Mesenchymal stem cell (in vitro differentiated cells and primary cell): ENCODE measurements at regions not wholly inside any gene's neighbourhood (a gene's known extent, or its start where the extent isn't known, plus 50 kb on each side); places are given as distances from the start of the nearest gene placed in this dataset.

Experiments used
- DNase-seq: peaks from one replicate; pipeline ENCODE4 v3.0.0-alpha.2; 2013
- H2AFZ ChIP-seq: one replicate; pipeline ENCODE4 v1.6.1; 2013; ENCODE audit warnings: low read depth, mild to moderate bottlenecking, control low read depth, inconsistent platforms, low read length, moderate library complexity
- H2AK5ac ChIP-seq: 2 replicates; pipeline ENCODE4 v1.6.1; 2013; ENCODE audit warnings: low read length, moderate library complexity, mild to moderate bottlenecking, inconsistent platforms; ENCODE audit not compliant: severe bottlenecking
- H2BK120ac ChIP-seq: one replicate; pipeline ENCODE4 v1.6.1; 2013; ENCODE audit warnings: low read depth, mild to moderate bottlenecking, inconsistent platforms, low read length, moderate library complexity
- H2BK12ac ChIP-seq, 2 experiments: one replicate each; pipeline ENCODE4 v1.6.1; 2013; ENCODE audit warnings: inconsistent platforms in 2 of 2, low read length in 2 of 2, mild to moderate bottlenecking in 2 of 2, moderate library complexity in 2 of 2, control low read depth in 1 of 2
- H2BK15ac ChIP-seq: one replicate; pipeline ENCODE4 v1.6.1; 2013; ENCODE audit warnings: mild to moderate bottlenecking, low read depth, inconsistent platforms; ENCODE audit not compliant: poor library complexity, severe bottlenecking
- H2BK5ac ChIP-seq: 2 replicates; pipeline ENCODE4 v1.6.1; 2013; ENCODE audit warnings: low read depth, mild to moderate bottlenecking, low read length, control low read depth, inconsistent platforms; ENCODE audit not compliant: poor library complexity, severe bottlenecking
- H3K14ac ChIP-seq, 2 experiments: one replicate each; pipeline ENCODE4 v1.6.1; 2013; ENCODE audit warnings: inconsistent platforms in 2 of 2, low read length in 2 of 2, control low read depth in 1 of 2, mild to moderate bottlenecking in 1 of 2, moderate library complexity in 1 of 2
- H3K18ac ChIP-seq, 2 experiments: one replicate each; pipeline ENCODE4 v1.6.1; 2013; ENCODE audit warnings: inconsistent platforms in 2 of 2, low read length in 2 of 2, control low read depth in 1 of 2, low read depth in 1 of 2, mild to moderate bottlenecking in 1 of 2
- H3K23ac ChIP-seq, 2 experiments: one replicate each; pipeline ENCODE4 v1.6.1; 2013; ENCODE audit warnings: inconsistent platforms in 2 of 2, low read length in 2 of 2, mild to moderate bottlenecking in 2 of 2, moderate library complexity in 2 of 2, control low read depth in 1 of 2
- H3K27ac ChIP-seq: 2 replicates; pipeline ENCODE4 v1.5.1; 2013; ENCODE audit warnings: mild to moderate bottlenecking, moderate library complexity, low read length, control low read depth, inconsistent platforms; ENCODE audit not compliant: poor library complexity, severe bottlenecking
- H3K27me3 ChIP-seq, 2 experiments: 2 replicates each; pipeline versions ENCODE4 v1.6.1 to v1.7.0; 2013; ENCODE audit warnings: low read length in 2 of 2, mild to moderate bottlenecking in 2 of 2, moderate library complexity in 2 of 2, control low read depth in 1 of 2, inconsistent platforms in 1 of 2; ENCODE audit not compliant: control insufficient read depth in 1 of 2, insufficient read depth in 1 of 2
- H3K36me3 ChIP-seq, 2 experiments: 2 replicates each; pipeline versions ENCODE4 v1.6.1 to v1.7.0; 2013; ENCODE audit warnings: low read length in 2 of 2, control low read depth in 1 of 2, inconsistent platforms in 1 of 2, low read depth in 1 of 2, mild to moderate bottlenecking in 1 of 2; ENCODE audit not compliant: insufficient read depth in 2 of 2, control insufficient read depth in 1 of 2
- H3K4ac ChIP-seq, 2 experiments: one replicate each; pipeline ENCODE4 v1.6.1; 2013; ENCODE audit warnings: inconsistent platforms in 2 of 2, low read length in 2 of 2, mild to moderate bottlenecking in 2 of 2, moderate library complexity in 2 of 2, control low read depth in 1 of 2, low read depth in 1 of 2
- H3K4me1 ChIP-seq: 2 replicates; pipeline ENCODE4 v1.6.1; 2013; ENCODE audit warnings: low read depth, low read length, control low read depth; ENCODE audit not compliant: control insufficient read depth, insufficient read depth
- H3K4me2 ChIP-seq: 2 replicates; pipeline ENCODE4 v1.6.1; 2013; ENCODE audit warnings: low read length, mild to moderate bottlenecking, inconsistent platforms; ENCODE audit not compliant: poor library complexity, severe bottlenecking
- H3K4me3 ChIP-seq, 2 experiments: 2 replicates each; pipeline versions ENCODE4 v1.5.1 to v1.7.0; 2013; ENCODE audit warnings: low read length in 2 of 2, mild to moderate bottlenecking in 2 of 2, control low read depth in 1 of 2, low read depth in 1 of 2; ENCODE audit not compliant: insufficient read depth in 1 of 2
- H3K79me1 ChIP-seq: replicated peaks from 2 replicates; pipeline ENCODE4 v1.6.1; 2013; ENCODE audit warnings: mild to moderate bottlenecking, control low read depth, low read length, inconsistent platforms; ENCODE audit not compliant: poor library complexity, severe bottlenecking
- H3K9ac ChIP-seq: 2 replicates; pipeline ENCODE4 v1.7.0; 2013; ENCODE audit warnings: mild to moderate bottlenecking, low read length, moderate library complexity
- H3K9me3 ChIP-seq: 2 replicates; pipeline ENCODE4 v1.7.0; 2013; ENCODE audit warnings: mild to moderate bottlenecking, low read length; ENCODE audit not compliant: control insufficient read depth
- H4K8ac ChIP-seq: one replicate; pipeline ENCODE4 v1.6.1; 2013; ENCODE audit warnings: inconsistent platforms, mild to moderate bottlenecking, low read length, moderate library complexity
- H4K91ac ChIP-seq: one replicate; pipeline ENCODE4 v1.6.1; 2013; ENCODE audit warnings: mild to moderate bottlenecking, low read length, inconsistent platforms
- WGBS: methylation state at CpG from one replicate; pipeline ENCODE4 v1.1.7; 2013; ENCODE audit warnings: mixed read lengths; 5-methylcytosine and 5-hydroxymethylcytosine counted together

- Histone ChIP-seq H3K9me3 (peaks cover 2% of the 10 kb centered on the region), H3K14ac (no peak overlapping the region), H4K91ac (no peak overlapping the region), H3K27me3 (no peaks in the 10 kb centered on the region), H2BK120ac (no peak overlapping the region), H3K23ac (no peak overlapping the region), H2AK5ac (no peak overlapping the region), H2BK5ac (no peak overlapping the region), H3K79me1 (no peaks in the 10 kb centered on the region), H3K4ac (no peak overlapping the region), H3K36me3 (no peaks in the 10 kb centered on the region), H3K27ac (no peak overlapping the region), H3K4me3 (no peak overlapping the region), H3K4me1 (no peaks in the 10 kb centered on the region), H4K8ac (no peak overlapping the region), H2BK15ac (no peak overlapping the region), H3K4me2 (no peak overlapping the region), H2BK12ac (no peak overlapping the region), H3K9ac (no peak overlapping the region), H3K18ac (no peak overlapping the region), H2AFZ (no peak overlapping the region)
- WGBS: 46% methylated on average over 1 of the region's 1 CpG
- no peak for DNase-seq
Observed at GRCh38 chr5:161155451-161155850, 303.4 kb upstream of the ATP10B start.

GRCh38 chr5:161152415-161152940 is 300.5 kb upstream of the ATP10B start:
- Histone ChIP-seq H2AFZ (no peak overlapping the region), H2BK120ac (no peak overlapping the region), H4K91ac (no peak overlapping the region), H3K79me1 (no peaks in the 10 kb centered on the region), H3K9me3 (peaks cover 6% of the 10 kb centered on the region), H3K36me3 (no peaks in the 10 kb centered on the region), H2AK5ac (no peak overlapping the region), H3K9ac (no peak overlapping the region), H3K4me3 (no peak overlapping the region), H2BK5ac (no peak overlapping the region), H3K4ac (no peak overlapping the region), H3K23ac (no peak overlapping the region), H2BK15ac (no peak overlapping the region), H2BK12ac (no peak overlapping the region), H3K4me1 (no peaks in the 10 kb centered on the region), H3K27me3 (no peaks in the 10 kb centered on the region), H3K14ac (no peak overlapping the region), H3K27ac (no peak overlapping the region), H3K4me2 (no peak overlapping the region), H3K18ac (no peak overlapping the region), H4K8ac (no peak overlapping the region)
- 57% methylated on average over 2 of the region's 2 CpGs for WGBS
- DNase-seq: no peak

GRCh38 chr5:161150441-161150988 is 298.5 kb upstream of the ATP10B start:
- no peak overlapping the region for H3K14ac ChIP-seq
- no peak overlapping the region for H2BK120ac ChIP-seq
- no peak overlapping the region for H2BK5ac ChIP-seq
- no peak overlapping the region for H3K4me3 ChIP-seq
- no peak overlapping the region for H3K23ac ChIP-seq
- H3K79me1 ChIP-seq: no peaks in the 10 kb centered on the region
- no peak for DNase-seq
- H2AFZ ChIP-seq: no peak overlapping the region
- no peak overlapping the region for H3K18ac ChIP-seq
- no peak overlapping the region for H4K8ac ChIP-seq
- H3K9me3 ChIP-seq: peaks cover 10% of the 10 kb centered on the region
- H3K9ac ChIP-seq: no peak overlapping the region
- WGBS: 27% methylated on average over 1 of the region's 2 CpGs
- no peaks in the 10 kb centered on the region for H3K27me3 ChIP-seq
- no peaks in the 10 kb centered on the region for H3K36me3 ChIP-seq
- H3K4ac ChIP-seq: no peak overlapping the region
- no peak overlapping the region for H3K27ac ChIP-seq
- no peak overlapping the region for H2BK12ac ChIP-seq
- H2AK5ac ChIP-seq: no peak overlapping the region
- H2BK15ac ChIP-seq: no peak overlapping the region
- no peak overlapping the region for H4K91ac ChIP-seq
- no peak overlapping the region for H3K4me2 ChIP-seq
- no peaks in the 10 kb centered on the region for H3K4me1 ChIP-seq

DNA sequence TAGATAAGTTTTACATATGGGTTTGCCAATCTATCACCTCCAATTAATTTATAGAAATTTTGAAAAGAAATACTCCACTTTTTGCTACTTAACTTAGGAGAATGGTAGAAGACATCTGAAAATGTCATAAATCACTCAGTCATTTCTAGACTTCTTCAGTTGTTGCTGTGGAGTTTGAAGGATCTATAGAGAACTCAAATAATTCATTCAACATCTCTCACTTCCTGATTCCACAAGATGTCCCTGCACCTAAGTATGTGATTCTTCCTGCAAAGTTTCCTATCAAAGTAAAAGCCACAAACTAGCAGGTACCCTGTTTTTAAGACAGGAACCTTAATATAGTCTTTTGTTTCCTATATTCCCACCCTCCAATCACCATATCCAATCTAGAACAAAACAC is 297.1 kb upstream of the ATP10B start:
- Histone ChIP-seq H4K91ac (no peak overlapping the region), H2AFZ (no peak overlapping the region), H3K4me1 (no peaks in the 10 kb centered on the region), H3K27ac (no peak overlapping the region), H2BK120ac (no peak overlapping the region), H2BK12ac (no peak overlapping the region), H3K4me2 (no peak overlapping the region), H3K79me1 (no peaks in the 10 kb centered on the region), H3K4me3 (no peak overlapping the region), H3K36me3 (no peaks in the 10 kb centered on the region), H2BK15ac (no peak overlapping the region), H3K4ac (no peak overlapping the region), H2BK5ac (no peak overlapping the region), H3K9ac (no peak overlapping the region), H3K23ac (no peak overlapping the region), H3K9me3 (peaks cover 21% of the 10 kb centered on the region), H3K18ac (no peak overlapping the region), H2AK5ac (no peak overlapping the region), H3K14ac (no peak overlapping the region), H3K27me3 (no peaks in the 10 kb centered on the region), H4K8ac (no peak overlapping the region)
- DNase-seq: no peak
